Activated naive CD8-positive, alpha-beta T cell treated with anti-CD3 and anti-CD28 coated beads, Interleukin-2, amount 10 ng/mL, durations not matched to agents 7 days and 5 days (primary cell): ENCODE measurements at regions not wholly inside any gene's neighbourhood (a gene's known extent, or its start where the extent isn't known, plus 50 kb on each side); places are given as distances from the start of the nearest gene placed in this dataset.

Experiments used
- ATAC-seq: fragments of 150-1000 bp; cut with Tn5 transposase; one replicate; pipeline ENCODE4 v1.10.0; 2021; ENCODE audit warnings: low read depth, moderate library complexity
- POLR2A ChIA-PET: fragments of 350-600 bp; sonication (Branson Sonifier 250); formaldehyde crosslinking; loops from one replicate; lab custom pipeline; 2021; ENCODE audit warnings: antibody characterized with exemption; lab: Charles Lee
- DNase-seq: peaks from one replicate; pipeline ENCODE4 v3.0.0; 2021
- H3K27ac Mint-ChIP-seq: one replicate; pipeline ENCODE4 v1.8.0; 2022; ENCODE audit warnings: mild to moderate bottlenecking, mixed read lengths
- H3K27me3 Mint-ChIP-seq: one replicate; pipeline ENCODE4 v1.8.0; 2022; ENCODE audit warnings: mild to moderate bottlenecking, moderate library complexity, mixed read lengths
- H3K36me3 Mint-ChIP-seq: one replicate; pipeline ENCODE4 v1.8.0; 2021; ENCODE audit warnings: mild to moderate bottlenecking, mixed read lengths
- H3K4me1 Mint-ChIP-seq: one replicate; pipeline ENCODE4 v1.8.0; 2021; ENCODE audit warnings: mixed read lengths
- H3K4me3 Mint-ChIP-seq: one replicate; pipeline ENCODE4 v1.8.0; 2022; ENCODE audit warnings: mild to moderate bottlenecking, moderate library complexity, mixed read lengths
- H3K9me3 Mint-ChIP-seq: one replicate; pipeline ENCODE4 v1.8.0; 2021; ENCODE audit warnings: mixed read lengths

GRCh38 chr22:49140911-49141665, 686.6 kb downstream of the BRD1 start:
- Mint-ChIP-seq H3K27ac (no peak overlapping the region), H3K36me3 (no peaks in the 10 kb centered on the region), H3K4me3 (no peak overlapping the region), H3K9me3 (peaks cover 1% of the 10 kb centered on the region), H3K27me3 (peaks cover 4% of the 10 kb centered on the region), H3K4me1 (no peaks in the 10 kb centered on the region)
- no peak for DNase-seq
- POLR2A ChIA-PET = no interaction called here
- ATAC-seq = no peak

- Mint-ChIP-seq H3K27me3 (peaks cover 4% of the 10 kb centered on the region), H3K9me3 (peaks cover 1% of the 10 kb centered on the region), H3K4me3 (no peak overlapping the region), H3K36me3 (no peaks in the 10 kb centered on the region), H3K27ac (no peak overlapping the region), H3K4me1 (no peaks in the 10 kb centered on the region)
- no peak for DNase-seq
- POLR2A ChIA-PET = no interaction called here
- ATAC-seq = no peak
These were observed 688.1 kb downstream of the BRD1 start for GRCh38 chr22:49139492-49140151.

DNA sequence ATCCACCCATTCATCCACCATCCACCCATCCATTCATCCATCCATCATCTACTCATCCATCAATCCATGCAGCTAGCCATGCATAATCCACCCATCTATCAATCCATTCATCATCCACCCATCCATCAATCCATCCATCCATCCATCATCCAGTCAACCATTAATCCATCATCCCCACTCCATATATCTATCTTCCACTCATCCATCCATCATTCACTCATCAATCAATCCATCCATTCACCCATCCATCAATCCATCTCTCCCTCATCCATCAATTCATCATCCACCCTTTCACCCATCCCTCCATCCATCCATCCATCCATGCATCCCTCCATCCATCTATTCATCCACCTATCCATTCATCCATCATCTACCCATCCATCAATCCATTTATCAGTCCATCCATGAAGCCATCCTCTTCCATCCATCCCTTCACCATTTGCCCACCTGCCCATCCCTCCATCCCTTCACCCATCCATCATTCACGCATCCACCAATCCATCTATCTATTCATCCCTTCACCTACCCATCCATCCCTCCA, 689.4 kb downstream of the BRD1 start:
- no peak overlapping the region for H3K4me3 Mint-ChIP-seq
- no peak for DNase-seq
- peaks cover 7% of the 10 kb centered on the region for H3K27me3 Mint-ChIP-seq
- H3K36me3 Mint-ChIP-seq = no peaks in the 10 kb centered on the region
- POLR2A ChIA-PET = no interaction called here
- H3K27ac Mint-ChIP-seq = no peak overlapping the region
- no peak for ATAC-seq
- H3K4me1 Mint-ChIP-seq = no peaks in the 10 kb centered on the region
- peaks cover 1% of the 10 kb centered on the region for H3K9me3 Mint-ChIP-seq

DNA sequence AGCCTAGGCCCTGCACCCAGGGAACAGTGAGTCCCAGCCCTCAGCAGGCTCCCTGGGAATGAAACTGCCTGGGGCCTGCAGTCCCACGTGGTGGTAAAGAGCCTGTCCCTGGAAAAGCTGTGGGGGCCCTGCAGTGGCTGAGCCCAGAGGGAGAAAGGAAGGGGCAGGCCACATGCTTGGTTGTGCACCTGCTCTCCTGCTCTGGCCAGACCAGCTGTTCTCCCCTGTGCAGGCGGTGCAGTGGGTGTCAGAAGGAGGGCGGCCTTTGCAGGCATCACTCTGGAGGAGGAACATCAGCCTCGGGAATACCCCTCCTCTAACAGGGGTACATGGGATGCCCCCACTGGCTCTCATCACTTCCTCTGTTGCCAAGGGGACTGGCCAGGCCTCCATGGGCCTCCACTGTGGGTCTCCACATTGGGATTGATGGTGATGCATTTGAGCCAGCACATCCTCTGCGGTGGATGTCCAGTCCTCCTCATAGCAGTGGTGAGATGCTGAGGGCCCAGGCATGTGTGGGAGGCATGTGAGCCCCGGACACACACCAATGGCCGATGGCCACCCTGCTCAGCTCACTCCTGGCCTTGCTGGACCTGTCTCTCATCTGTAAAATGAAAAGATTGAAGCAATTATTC, 690.4 kb downstream of the BRD1 start:
- H3K27me3 Mint-ChIP-seq = peaks cover 10% of the 10 kb centered on the region
- H3K4me1 Mint-ChIP-seq = no peaks in the 10 kb centered on the region
- DNase-seq = no peak
- POLR2A ChIA-PET = no interaction called here
- peaks cover 1% of the 10 kb centered on the region for H3K9me3 Mint-ChIP-seq
- ATAC-seq = no peak
- H3K36me3 Mint-ChIP-seq = no peaks in the 10 kb centered on the region
- H3K27ac Mint-ChIP-seq = no peak overlapping the region
- H3K4me3 Mint-ChIP-seq = no peak overlapping the region

DNA sequence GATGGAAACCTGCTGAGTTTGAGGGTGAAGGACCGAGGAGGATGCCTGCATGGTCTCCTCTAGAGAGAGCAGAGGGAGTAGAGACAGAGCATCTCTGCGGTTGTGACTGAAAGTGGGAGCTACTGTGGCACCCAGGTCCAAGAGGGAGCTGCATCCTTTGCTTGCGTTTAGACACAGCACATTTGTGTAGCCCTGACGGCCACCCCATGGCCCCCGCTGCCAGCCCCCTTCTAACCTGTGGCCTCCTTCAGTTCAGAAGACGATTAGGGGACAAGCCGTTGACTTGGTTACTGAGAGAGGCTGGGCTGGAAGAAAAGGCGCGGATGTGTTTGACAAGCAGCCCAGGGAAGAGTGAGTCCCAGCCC, 690.9 kb downstream of the BRD1 start:
- Mint-ChIP-seq H3K27ac (no peak overlapping the region), H3K27me3 (peaks cover 11% of the 10 kb centered on the region), H3K36me3 (no peaks in the 10 kb centered on the region), H3K9me3 (peaks cover 1% of the 10 kb centered on the region), H3K4me3 (no peak overlapping the region), H3K4me1 (no peaks in the 10 kb centered on the region)
- no peak for ATAC-seq
- POLR2A ChIA-PET = no interaction called here
- no peak for DNase-seq

- H3K4me3 Mint-ChIP-seq = no peak overlapping the region
- peaks cover 11% of the 10 kb centered on the region for H3K27me3 Mint-ChIP-seq
- ATAC-seq = no peak
- peaks cover 1% of the 10 kb centered on the region for H3K9me3 Mint-ChIP-seq
- no peaks in the 10 kb centered on the region for H3K4me1 Mint-ChIP-seq
- H3K27ac Mint-ChIP-seq = no peak overlapping the region
- no peak for DNase-seq
- POLR2A ChIA-PET = no interaction called here
- H3K36me3 Mint-ChIP-seq = no peaks in the 10 kb centered on the region
These were observed 691.4 kb downstream of the BRD1 start for GRCh38 chr22:49136041-49136815.

DNA sequence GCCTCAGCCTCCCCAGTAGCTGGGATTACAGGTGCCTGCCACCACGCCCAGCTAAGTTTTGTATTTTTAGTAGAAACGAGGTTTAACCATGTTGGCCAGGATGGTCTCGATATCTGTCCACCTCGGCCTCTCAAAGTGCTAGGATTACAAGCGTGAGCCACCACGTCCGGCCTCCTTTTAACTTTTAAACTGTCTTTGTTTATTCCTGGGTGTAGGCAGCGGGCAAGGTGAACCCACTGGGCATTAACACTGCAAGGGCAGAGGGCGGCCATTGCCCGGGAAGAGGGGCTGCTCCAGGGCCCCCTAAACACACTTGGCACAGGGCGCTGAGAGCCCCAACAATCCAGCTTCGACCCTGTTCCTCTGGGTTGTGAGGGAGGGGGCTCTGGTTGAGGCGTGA, 693.6 kb downstream of the BRD1 start:
- ATAC-seq = no peak
- Mint-ChIP-seq H3K27me3 (peaks cover 11% of the 10 kb centered on the region), H3K4me3 (no peak overlapping the region), H3K27ac (no peak overlapping the region), H3K36me3 (no peaks in the 10 kb centered on the region), H3K9me3 (peaks cover 1% of the 10 kb centered on the region), H3K4me1 (no peaks in the 10 kb centered on the region)
- no peak for DNase-seq
- POLR2A ChIA-PET = no interaction called here

- Mint-ChIP-seq H3K9me3 (peaks cover 1% of the 10 kb centered on the region), H3K4me1 (no peaks in the 10 kb centered on the region), H3K27ac (no peak overlapping the region), H3K4me3 (no peak overlapping the region), H3K27me3 (peaks cover 11% of the 10 kb centered on the region), H3K36me3 (no peaks in the 10 kb centered on the region)
- DNase-seq (no peak), ATAC-seq (no peak)
- POLR2A ChIA-PET = no interaction called here
These were observed 694.1 kb downstream of the BRD1 start for GRCh38 chr22:49133541-49133940.

DNA sequence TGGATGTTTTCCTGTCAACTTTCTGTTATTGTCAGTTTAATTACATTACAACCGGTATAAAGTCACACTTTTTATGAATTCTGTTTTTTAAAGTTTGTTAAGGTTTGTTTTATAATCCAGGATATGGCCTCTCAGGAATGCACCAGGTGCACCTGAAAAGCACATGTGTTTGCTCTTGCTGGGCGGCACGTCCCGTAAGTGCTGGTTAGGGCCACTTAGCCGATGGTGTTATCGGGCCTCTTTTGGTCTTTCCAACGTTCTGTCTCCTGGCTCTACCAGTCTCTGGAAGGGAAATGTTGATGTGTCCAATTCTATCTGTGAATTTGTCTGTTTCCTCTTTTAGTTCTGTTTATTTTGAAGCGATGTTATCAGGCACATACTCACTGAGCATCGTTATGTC, 695.7 kb downstream of the BRD1 start:
- Mint-ChIP-seq H3K36me3 (no peaks in the 10 kb centered on the region), H3K9me3 (no peaks in the 10 kb centered on the region), H3K4me1 (no peaks in the 10 kb centered on the region), H3K4me3 (no peak overlapping the region), H3K27me3 (peaks cover 9% of the 10 kb centered on the region), H3K27ac (no peak overlapping the region)
- DNase-seq (no peak), ATAC-seq (no peak)
- POLR2A ChIA-PET = no interaction called here

DNA sequence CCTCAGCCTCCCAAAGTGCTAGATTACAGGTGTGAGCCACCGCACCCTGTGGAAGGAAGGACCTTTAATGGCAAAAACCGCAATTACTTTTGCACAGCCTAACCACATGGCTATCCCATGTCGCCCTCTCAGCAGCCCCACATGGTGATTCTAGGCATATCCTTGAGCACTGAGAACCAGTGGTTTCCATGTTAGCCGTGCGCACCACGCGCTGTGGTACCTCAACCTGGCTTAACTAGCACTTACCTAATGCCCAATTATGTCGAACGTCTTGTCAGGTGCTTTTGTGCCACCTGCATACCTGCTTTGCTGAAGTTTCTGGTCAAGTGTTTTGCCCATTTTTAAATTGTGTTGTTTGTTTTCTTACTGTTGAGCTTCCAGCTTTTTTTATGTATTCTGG, 697.9 kb downstream of the BRD1 start:
- Mint-ChIP-seq H3K4me1 (no peaks in the 10 kb centered on the region), H3K27ac (no peak overlapping the region), H3K36me3 (no peaks in the 10 kb centered on the region), H3K4me3 (no peak overlapping the region), H3K27me3 (peaks cover 9% of the 10 kb centered on the region), H3K9me3 (no peaks in the 10 kb centered on the region)
- DNase-seq (no peak), ATAC-seq (no peak)
- POLR2A ChIA-PET = no interaction called here

GRCh38 chr22:49128874-49129273, 698.8 kb downstream of the BRD1 start:
- Mint-ChIP-seq H3K36me3 (no peaks in the 10 kb centered on the region), H3K4me1 (no peaks in the 10 kb centered on the region), H3K9me3 (no peaks in the 10 kb centered on the region), H3K27ac (no peak overlapping the region), H3K4me3 (no peak overlapping the region), H3K27me3 (peaks cover 9% of the 10 kb centered on the region)
- POLR2A ChIA-PET = no interaction called here
- ATAC-seq = no peak
- no peak for DNase-seq

- no peak for DNase-seq
- Mint-ChIP-seq H3K27me3 (peaks cover 3% of the 10 kb centered on the region), H3K4me1 (no peaks in the 10 kb centered on the region), H3K4me3 (no peak overlapping the region), H3K36me3 (no peaks in the 10 kb centered on the region), H3K9me3 (peaks cover 2% of the 10 kb centered on the region), H3K27ac (no peak overlapping the region)
- POLR2A ChIA-PET = no interaction called here
- ATAC-seq = no peak
These were observed 703.1 kb downstream of the BRD1 start for GRCh38 chr22:49124608-49125007.

DNA sequence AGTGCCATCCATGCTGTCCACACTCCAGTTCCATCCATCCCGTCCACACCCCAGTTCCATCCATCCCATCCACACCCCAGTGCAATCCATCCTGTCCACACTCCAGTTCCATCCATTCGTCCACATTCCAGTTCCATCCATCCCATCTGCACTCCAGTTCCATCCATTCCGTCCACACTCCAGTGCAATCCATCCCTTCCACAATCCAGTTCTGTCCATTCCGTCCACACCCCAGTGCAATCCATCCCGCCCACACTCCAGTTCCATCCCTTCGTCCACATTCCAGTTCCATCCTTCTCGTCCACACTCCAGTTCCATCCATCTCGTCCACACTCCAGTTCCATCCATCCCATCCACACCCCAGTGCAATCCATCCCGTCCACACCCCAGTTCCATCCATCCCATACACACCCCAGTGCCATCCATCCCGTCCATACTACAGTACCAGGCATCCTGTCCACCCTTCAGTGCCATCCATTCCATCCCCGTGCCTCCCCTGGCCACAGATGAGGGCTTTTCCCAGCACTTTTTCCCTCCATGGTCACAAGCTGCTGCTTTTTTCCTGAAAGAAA, 704.0 kb downstream of the BRD1 start:
- Mint-ChIP-seq H3K4me3 (no peak overlapping the region), H3K9me3 (peaks cover 2% of the 10 kb centered on the region), H3K27me3 (peaks cover 3% of the 10 kb centered on the region), H3K4me1 (no peaks in the 10 kb centered on the region), H3K27ac (no peak overlapping the region), H3K36me3 (no peaks in the 10 kb centered on the region)
- no peak for ATAC-seq
- DNase-seq = no peak
- POLR2A ChIA-PET = no interaction called here
